ENCODE measurements at regions not wholly inside any gene's neighbourhood (a gene's known extent, or its start where the extent isn't known, plus 50 kb on each side); places are given as distances from the start of the nearest gene placed in this dataset.

DNA sequence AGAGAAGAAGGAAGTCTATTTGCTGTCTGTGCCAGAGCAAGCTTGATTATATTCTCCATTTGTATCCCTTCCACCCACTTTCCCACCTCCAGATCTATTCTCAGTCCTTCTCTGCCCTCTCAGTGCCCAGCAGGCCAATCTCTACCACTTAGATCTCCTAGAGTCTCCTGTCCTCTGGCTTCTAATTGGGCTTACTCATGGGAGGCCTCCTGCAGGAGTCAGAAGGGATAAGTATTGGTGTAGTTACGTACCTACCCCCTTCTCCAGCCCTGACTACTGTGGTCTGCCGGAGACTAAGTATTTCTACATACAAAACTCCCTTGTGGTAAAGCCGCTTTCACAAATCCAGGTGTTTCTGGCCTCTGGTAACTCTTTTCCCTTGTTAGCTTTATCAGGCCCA, 221.2 kb downstream of the PTGER3 start:
- ChIA-PET CTCF (ENCODE audit: low intra/inter-chr PET ratio, low total read pairs) (no interaction called here), POLR2A (no interaction called here)
- H3K4me2 ChIP-seq (ENCODE audit: low read depth, low read length) = no peak overlapping the region
- WGBS (ENCODE audit: low lambda C conversion rate) = 37% methylated on average over 3 of the region's 3 CpGs
- no peak for TF ChIP-seq ZNF549 (CRISPR knock-in tag; IDR thresholded peaks at IDR 0.05)
- TF ChIP-seq TSC22D2 (CRISPR knock-in tag; IDR thresholded peaks at IDR 0.05; ENCODE audit: borderline replicate concordance) = no peak
- TF ChIP-seq, protein P1, sequence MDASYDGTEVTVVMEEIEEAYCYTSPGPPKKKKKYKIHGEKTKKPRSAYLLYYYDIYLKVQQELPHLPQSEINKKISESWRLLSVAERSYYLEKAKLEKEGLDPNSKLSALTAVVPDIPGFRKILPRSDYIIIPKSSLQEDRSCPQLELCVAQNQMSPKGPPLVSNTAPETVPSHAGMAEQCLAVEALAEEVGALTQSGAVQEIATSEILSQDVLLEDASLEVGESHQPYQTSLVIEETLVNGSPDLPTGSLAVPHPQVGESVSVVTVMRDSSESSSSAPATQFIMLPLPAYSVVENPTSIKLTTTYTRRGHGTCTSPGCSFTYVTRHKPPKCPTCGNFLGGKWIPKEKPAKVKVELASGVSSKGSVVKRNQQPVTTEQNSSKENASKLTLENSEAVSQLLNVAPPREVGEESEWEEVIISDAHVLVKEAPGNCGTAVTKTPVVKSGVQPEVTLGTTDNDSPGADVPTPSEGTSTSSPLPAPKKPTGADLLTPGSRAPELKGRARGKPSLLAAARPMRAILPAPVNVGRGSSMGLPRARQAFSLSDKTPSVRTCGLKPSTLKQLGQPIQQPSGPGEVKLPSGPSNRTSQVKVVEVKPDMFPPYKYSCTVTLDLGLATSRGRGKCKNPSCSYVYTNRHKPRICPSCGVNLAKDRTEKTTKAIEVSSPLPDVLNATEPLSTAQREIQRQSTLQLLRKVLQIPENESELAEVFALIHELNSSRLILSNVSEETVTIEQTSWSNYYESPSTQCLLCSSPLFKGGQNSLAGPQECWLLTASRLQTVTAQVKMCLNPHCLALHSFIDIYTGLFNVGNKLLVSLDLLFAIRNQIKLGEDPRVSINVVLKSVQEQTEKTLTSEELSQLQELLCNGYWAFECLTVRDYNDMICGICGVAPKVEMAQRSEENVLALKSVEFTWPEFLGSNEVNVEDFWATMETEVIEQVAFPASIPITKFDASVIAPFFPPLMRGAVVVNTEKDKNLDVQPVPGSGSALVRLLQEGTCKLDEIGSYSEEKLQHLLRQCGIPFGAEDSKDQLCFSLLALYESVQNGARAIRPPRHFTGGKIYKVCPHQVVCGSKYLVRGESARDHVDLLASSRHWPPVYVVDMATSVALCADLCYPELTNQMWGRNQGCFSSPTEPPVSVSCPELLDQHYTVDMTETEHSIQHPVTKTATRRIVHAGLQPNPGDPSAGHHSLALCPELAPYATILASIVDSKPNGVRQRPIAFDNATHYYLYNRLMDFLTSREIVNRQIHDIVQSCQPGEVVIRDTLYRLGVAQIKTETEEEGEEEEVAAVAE (CRISPR knock-in tag; IDR thresholded peaks at IDR 0.05; ENCODE audit: borderline replicate concordance) = no peak
- no peak for TF ChIP-seq HNF1B (CRISPR knock-in tag; IDR thresholded peaks at IDR 0.05)
- TF ChIP-seq ZNF550 (CRISPR knock-in tag; IDR thresholded peaks at IDR 0.05; ENCODE audit: borderline replicate concordance) = no peak
- TF ChIP-seq ZNF569 (CRISPR knock-in tag; IDR thresholded peaks at IDR 0.05; ENCODE audit: borderline replicate concordance) = no peak
- TF ChIP-seq SRSF1 (optimal IDR thresholded peaks at IDR 0.05; ENCODE audit: low read depth, low read length) = no peak
- TF ChIP-seq MAFF (IDR thresholded peaks at IDR 0.05; ENCODE audit: low read depth, low read length) = no peak
- TF ChIP-seq THAP11 (CRISPR knock-in tag; IDR thresholded peaks at IDR 0.05) = no peak
- TF ChIP-seq GABPA (IDR thresholded peaks at IDR 0.05; ENCODE audit: low read depth, low read length) = no peak
- TF ChIP-seq GABPA (CRISPR knock-in tag; IDR thresholded peaks at IDR 0.05; ENCODE audit: low read depth) = no peak
- no peak for TF ChIP-seq ZNF616 (CRISPR knock-in tag; IDR thresholded peaks at IDR 0.05; ENCODE audit: low read depth)
- TF ChIP-seq ZNF317 (CRISPR knock-in tag; IDR thresholded peaks at IDR 0.05) = no peak
- no peak for TF ChIP-seq PAX8 (CRISPR knock-in tag; IDR thresholded peaks at IDR 0.05; ENCODE audit: borderline replicate concordance)
- TF ChIP-seq MLX (CRISPR knock-in tag; IDR thresholded peaks at IDR 0.05) = no peak
- no peak for TF ChIP-seq IKZF4 (CRISPR knock-in tag; IDR thresholded peaks at IDR 0.05; ENCODE audit: borderline replicate concordance, low read depth, not compliant biosample characterization)
- TF ChIP-seq ELF3 (CRISPR knock-in tag; IDR thresholded peaks at IDR 0.05) = no peak
- TF ChIP-seq ZFP36 (IDR thresholded peaks at IDR 0.05; ENCODE audit: borderline replicate concordance, low read depth, low read length, partially characterized antibody) = no peak
- no peak for TF ChIP-seq ZNF746 (CRISPR knock-in tag; IDR thresholded peaks at IDR 0.05)
- TF ChIP-seq, protein P2, sequence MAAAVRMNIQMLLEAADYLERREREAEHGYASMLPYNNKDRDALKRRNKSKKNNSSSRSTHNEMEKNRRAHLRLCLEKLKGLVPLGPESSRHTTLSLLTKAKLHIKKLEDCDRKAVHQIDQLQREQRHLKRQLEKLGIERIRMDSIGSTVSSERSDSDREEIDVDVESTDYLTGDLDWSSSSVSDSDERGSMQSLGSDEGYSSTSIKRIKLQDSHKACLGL (CRISPR knock-in tag; IDR thresholded peaks at IDR 0.05) = no peak
- FAIRE-seq (no peak), DNase-seq (ENCODE audit: low spot score) (no peak), ATAC-seq (no peak)
- no peak overlapping the region for H2AFZ ChIP-seq (ENCODE audit: low read length)
- no peak overlapping the region for H3K27ac ChIP-seq (ENCODE audit: extremely low read length, insufficient read depth, low read length)
- no peaks in the 10 kb centered on the region for H3K79me2 ChIP-seq (ENCODE audit: insufficient read depth, low read length)
- no peaks in the 10 kb centered on the region for H3K36me3 ChIP-seq (replicated peaks in 1 of 2; ENCODE audit: control insufficient read depth in 1 of 2, insufficient read depth in 2 of 2, low read length in 2 of 2)
- no peaks in the 10 kb centered on the region for H3K9me3 ChIP-seq (ENCODE audit: low read length)
- H4K20me1 ChIP-seq (ENCODE audit: insufficient read depth, low read length) = no peaks in the 10 kb centered on the region
- in situ Hi-C loops (cut with HindIII; ENCODE audit: extremely low pct_ligation_motif_present, low pct_unique_long_range_greater_than_20kb) = no loop called here
- no peak overlapping the region for H3K9ac ChIP-seq (ENCODE audit: insufficient read depth, low read depth, low read length)
- H3K4me3 ChIP-seq (replicated peaks in 1 of 3; ENCODE audit: insufficient read depth in 1 of 3, low read depth in 2 of 3, low read length in 3 of 3) = no peak overlapping the region
- H3K27me3 ChIP-seq (ENCODE audit: control insufficient read depth in 1 of 2, insufficient read depth in 2 of 2, low read length in 2 of 2) = no peaks in the 10 kb centered on the region
- H3K4me1 ChIP-seq (ENCODE audit: insufficient read depth, low read length) = no peaks in the 10 kb centered on the region
- no TSS peak for BruUV-seq (replicated peaks)
- intact Hi-C loops (cut with micrococcal nuclease; ENCODE audit: unreplicated experiment) = no loop called here
